ENCODE measurements at regions not wholly inside any gene's neighbourhood (a gene's known extent, or its start where the extent isn't known, plus 50 kb on each side); places are given as distances from the start of the nearest gene placed in this dataset.

- Histone ChIP-seq H3K4me2 (ENCODE audit: low read length) (no peak overlapping the region), H3K36me3 (ENCODE audit: insufficient read depth, low read length) (no peaks in the 10 kb centered on the region), H3K9me2 (ENCODE audit: low read depth, low read length) (no peaks in the 10 kb centered on the region), H2AFZ (ENCODE audit: low read length) (no peak overlapping the region), H3K79me2 (ENCODE audit: insufficient read depth, low read length) (no peaks in the 10 kb centered on the region), H3F3A (ENCODE audit: insufficient read depth, low read length) (no peaks in the 10 kb centered on the region), H3K27me3 (ENCODE audit: insufficient read depth, low read length) (peaks cover 5% of the 10 kb centered on the region; the same call in 1 of the 2 replicates), H3K9ac (ENCODE audit: low read length) (no peak overlapping the region), H3K9me3 (ENCODE audit: low read length) (no peaks in the 10 kb centered on the region), H3K4me1 (ENCODE audit: insufficient read depth, low read length, severe bottlenecking) (no peaks in the 10 kb centered on the region), H3K4me3 (ENCODE audit: low read depth, low read length, poor library complexity, severe bottlenecking) (no peak overlapping the region), H3K27ac (ENCODE audit: low read depth, low read length, poor library complexity, severe bottlenecking) (no peak overlapping the region), H4K20me1 (ENCODE audit: insufficient read depth, low read length) (no peaks in the 10 kb centered on the region)
- TF ChIP-seq CTCF (IDR thresholded peaks at IDR 0.05; ENCODE audit: low read length): no peak
Measured at GRCh38 chr15:69526081-69527061, 73.8 kb downstream of the RPLP1 start.

DNA sequence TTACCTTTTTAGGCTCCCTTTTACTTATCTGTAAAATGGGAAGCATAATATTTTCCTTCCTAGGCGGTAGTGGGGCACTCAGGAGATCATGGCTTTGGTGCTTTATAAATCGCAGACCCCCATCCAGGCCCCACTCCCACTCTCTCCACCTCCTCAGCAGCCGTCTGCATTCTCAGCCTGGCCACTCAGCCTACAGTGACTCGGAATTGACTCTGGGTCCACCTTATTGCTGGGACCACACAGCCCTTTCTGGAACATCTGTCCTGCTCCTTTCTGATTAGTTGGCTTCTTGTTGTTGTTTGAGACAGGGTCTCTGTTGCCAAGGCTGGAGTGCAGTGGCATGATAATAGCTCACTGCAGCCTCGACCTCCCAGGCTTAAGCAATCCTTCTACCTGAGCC, 76.5 kb downstream of the RPLP1 start:
- Histone ChIP-seq H3K27me3 (ENCODE audit: insufficient read depth, low read length) (peaks cover 5% of the 10 kb centered on the region; the same call in 1 of the 2 replicates), H3K4me2 (ENCODE audit: low read length) (no peak overlapping the region), H3K79me2 (ENCODE audit: insufficient read depth, low read length) (no peaks in the 10 kb centered on the region)

GRCh38 chr15:69529961-69530633, 77.5 kb downstream of the RPLP1 start:
- no peaks in the 10 kb centered on the region for H3K79me2 ChIP-seq (ENCODE audit: insufficient read depth, low read length)
- no peaks in the 10 kb centered on the region for H3K9me2 ChIP-seq (ENCODE audit: low read depth, low read length)
- no peak overlapping the region for H2AFZ ChIP-seq (ENCODE audit: low read length)
- TF ChIP-seq CTCF (IDR thresholded peaks at IDR 0.05; ENCODE audit: low read length): no peak
- TF ChIP-seq EZH2 (IDR thresholded peaks at IDR 0.05; ENCODE audit: borderline replicate concordance, low read length): no peak
- no peak overlapping the region for H3K27ac ChIP-seq (ENCODE audit: low read depth, low read length, poor library complexity, severe bottlenecking)
- no peak overlapping the region for H3K9ac ChIP-seq (ENCODE audit: low read length)
- no peak overlapping the region for H3K4me2 ChIP-seq (ENCODE audit: low read length)
- H3K36me3 ChIP-seq (ENCODE audit: insufficient read depth, low read length): no peaks in the 10 kb centered on the region
- no peaks in the 10 kb centered on the region for H3K9me3 ChIP-seq (ENCODE audit: low read length)
- no peaks in the 10 kb centered on the region for H3F3A ChIP-seq (ENCODE audit: insufficient read depth, low read length)
- no peaks in the 10 kb centered on the region for H4K20me1 ChIP-seq (ENCODE audit: insufficient read depth, low read length)
- H3K4me3 ChIP-seq (ENCODE audit: low read depth, low read length, poor library complexity, severe bottlenecking): no peak overlapping the region
- H3K4me1 ChIP-seq (ENCODE audit: insufficient read depth, low read length, severe bottlenecking): no peaks in the 10 kb centered on the region
- peaks cover 5% of the 10 kb centered on the region; the same call in 1 of the 2 replicates for H3K27me3 ChIP-seq (ENCODE audit: insufficient read depth, low read length)

More for the DNA sequence above, 76.5 kb downstream of the RPLP1 start:
- Histone ChIP-seq H3K36me3 (ENCODE audit: insufficient read depth, low read length) (no peaks in the 10 kb centered on the region), H3K9me2 (ENCODE audit: low read depth, low read length) (no peaks in the 10 kb centered on the region), H3F3A (ENCODE audit: insufficient read depth, low read length) (no peaks in the 10 kb centered on the region), H3K4me3 (ENCODE audit: low read depth, low read length, poor library complexity, severe bottlenecking) (no peak overlapping the region), H3K4me1 (ENCODE audit: insufficient read depth, low read length, severe bottlenecking) (no peaks in the 10 kb centered on the region), H3K27ac (ENCODE audit: low read depth, low read length, poor library complexity, severe bottlenecking) (no peak overlapping the region), H3K9me3 (ENCODE audit: low read length) (no peaks in the 10 kb centered on the region), H3K9ac (ENCODE audit: low read length) (no peak overlapping the region), H2AFZ (ENCODE audit: low read length) (no peak overlapping the region), H4K20me1 (ENCODE audit: insufficient read depth, low read length) (no peaks in the 10 kb centered on the region)
- TF ChIP-seq EZH2 (IDR thresholded peaks at IDR 0.05; ENCODE audit: borderline replicate concordance, low read length) (no peak), CTCF (IDR thresholded peaks at IDR 0.05; ENCODE audit: low read length) (no peak)
